Stimulated activated CD4-positive, alpha-beta T cell treated with anti-CD3 and anti-CD28 coated beads, Interleukin-4, amount 100 ng/mL, for 4 hours (primary cell): ENCODE measurements at regions not wholly inside any gene's neighbourhood (a gene's known extent, or its start where the extent isn't known, plus 50 kb on each side); places are given as distances from the start of the nearest gene placed in this dataset.
"Not testable (repeated sequence)": the region's sequence is repeated elsewhere in the genome, so short reads cannot be mapped to it uniquely, and the experiment has no call there.

ENCODE experiments used
- DNase-seq, 2 experiments: peaks; one replicate each; pipeline ENCODE4 v3.0.0-alpha.2; 2020

DNA sequence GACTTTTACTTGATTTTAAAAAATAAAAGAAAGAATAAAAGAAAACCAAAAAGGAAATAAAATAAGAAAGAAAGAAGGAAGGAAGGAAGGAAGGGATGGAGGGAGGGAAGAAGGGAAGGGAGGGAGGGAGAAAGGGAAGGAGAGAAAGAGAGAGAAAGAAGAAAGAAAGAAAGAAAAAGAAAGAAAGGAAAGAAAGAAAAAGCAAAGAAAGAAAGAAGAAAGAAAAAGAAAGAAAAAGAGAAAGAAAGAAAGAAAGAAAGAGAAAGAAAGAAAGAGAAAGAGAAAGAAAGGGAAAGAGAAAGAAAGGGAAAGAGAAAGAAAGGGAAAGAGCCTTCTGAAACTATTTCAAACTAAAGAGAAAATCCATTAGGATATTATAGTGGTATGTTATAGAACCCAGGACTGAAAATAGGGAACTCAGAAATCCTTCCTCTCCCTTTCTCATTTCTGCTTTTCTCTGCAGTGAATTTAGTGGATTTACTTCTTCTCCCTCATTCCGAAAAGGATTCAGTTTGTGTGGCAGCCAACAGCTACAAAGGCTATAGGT, 414.7 kb upstream of the CCNG1 start:
- DNase-seq: no peak

DNA sequence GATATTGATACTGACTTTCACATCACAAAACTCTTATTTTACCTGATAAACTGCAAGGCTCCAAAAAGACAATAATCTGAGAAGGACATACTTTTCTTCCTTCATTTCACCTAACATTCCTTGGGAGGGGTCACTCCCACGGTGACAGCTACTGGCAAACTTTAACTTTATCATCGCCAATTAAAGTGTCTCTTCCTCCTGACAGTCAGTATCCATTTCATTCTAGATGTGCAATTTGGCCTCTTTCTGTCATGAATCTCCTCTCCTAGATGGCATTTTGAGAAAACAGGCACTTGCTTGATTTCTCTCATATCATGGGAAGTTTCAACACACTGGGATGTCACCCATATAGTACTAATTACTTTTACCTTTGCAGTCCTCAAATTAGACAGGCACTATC, 413.5 kb upstream of the CCNG1 start:
- DNase-seq: no peak

DNA sequence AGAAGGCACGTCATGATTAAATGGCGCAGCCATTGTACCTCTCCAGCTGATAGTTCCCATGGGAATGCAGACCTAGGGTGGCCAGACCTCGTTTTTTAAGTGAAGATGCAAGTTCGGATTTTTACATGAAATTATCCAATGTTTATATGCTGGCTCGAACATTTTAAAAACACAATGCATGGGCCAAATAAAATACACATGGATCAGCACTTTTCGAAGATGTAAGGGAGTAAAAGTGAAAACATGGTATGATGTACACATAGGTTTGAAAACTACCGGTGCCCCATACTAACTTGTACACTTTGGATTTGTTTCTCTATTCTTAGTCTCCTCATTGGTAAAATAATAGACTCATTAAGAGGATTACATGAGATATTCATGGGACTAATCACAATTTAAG, 412.5 kb upstream of the CCNG1 start:
- no peak for DNase-seq

DNA sequence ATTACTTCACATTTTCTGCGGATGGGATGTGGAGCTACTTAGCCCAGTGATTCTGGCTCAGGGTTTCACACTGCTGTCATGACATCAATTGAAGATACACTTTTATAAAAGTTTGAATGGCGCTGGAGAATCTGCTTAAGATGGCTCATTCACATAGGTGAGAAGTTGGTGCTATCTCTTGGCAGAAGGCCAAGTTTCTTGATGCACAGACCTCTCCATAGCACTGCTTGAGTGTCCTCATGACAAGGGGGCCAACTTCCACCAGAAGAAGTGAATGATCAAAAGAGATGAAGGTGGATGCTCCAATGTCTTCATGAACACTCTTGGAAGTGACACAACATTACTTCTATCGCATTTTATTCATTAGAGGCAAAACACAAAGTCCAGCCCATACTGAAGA, 403.7 kb upstream of the CCNG1 start:
- DNase-seq: no peak

DNA sequence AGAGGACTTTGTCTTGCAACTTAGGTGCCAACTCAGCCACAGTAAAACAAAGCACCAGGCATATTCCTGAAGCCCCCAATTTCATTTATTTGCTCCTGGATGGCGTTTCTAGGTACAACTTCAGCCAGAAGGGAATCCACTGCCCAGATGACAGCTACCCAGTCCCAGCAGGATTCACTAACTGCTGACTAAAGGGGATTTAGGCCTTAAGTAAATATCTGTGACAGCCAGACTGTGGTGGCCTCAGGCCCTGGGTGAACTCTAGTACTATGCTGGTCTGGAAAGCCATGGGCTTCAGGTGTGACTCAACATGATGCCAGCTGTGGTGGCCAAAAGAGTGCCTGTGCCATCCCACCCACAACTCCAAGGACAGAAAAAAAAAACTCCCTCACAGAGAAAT, 396.1 kb upstream of the CCNG1 start:
- no peak for DNase-seq

DNA sequence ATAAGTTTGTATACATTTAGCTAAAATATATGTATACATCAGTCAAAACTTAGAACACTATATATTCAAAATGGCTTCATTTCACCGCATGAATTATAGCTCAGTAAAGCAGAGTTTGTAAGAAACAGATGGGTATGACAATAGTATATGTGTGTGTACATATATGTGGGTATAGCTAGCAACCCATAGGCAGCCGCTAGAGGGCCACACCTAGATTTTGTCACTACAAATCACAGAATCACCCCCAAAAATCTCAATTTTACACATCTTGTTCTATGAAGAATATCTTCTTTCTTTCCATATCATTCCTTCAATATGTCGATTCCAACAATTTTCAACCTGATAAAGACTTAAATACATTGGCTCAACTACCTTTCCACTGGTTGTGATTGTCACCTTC, 357.8 kb upstream of the CCNG1 start:
- no peak for DNase-seq

DNA sequence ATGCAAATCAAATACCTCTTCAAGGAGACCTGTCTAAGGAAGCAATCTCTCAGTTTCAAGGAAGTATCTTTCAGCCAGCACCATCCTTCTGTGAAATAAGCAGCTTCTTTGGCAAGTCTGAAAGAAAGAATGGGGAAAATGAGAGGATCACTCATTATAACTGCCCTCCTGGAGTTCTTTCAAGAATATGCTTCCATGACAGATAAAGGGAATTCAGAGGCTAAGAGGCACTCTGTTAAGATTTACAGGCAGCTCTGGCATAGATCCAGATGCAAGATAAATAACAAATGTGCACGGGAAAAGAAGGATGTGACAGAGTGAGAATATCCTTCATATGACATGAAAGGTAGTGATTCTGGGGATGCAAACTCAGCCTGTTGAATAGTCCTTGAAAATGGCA, 348.2 kb upstream of the CCNG1 start:
- no peak for DNase-seq

DNA sequence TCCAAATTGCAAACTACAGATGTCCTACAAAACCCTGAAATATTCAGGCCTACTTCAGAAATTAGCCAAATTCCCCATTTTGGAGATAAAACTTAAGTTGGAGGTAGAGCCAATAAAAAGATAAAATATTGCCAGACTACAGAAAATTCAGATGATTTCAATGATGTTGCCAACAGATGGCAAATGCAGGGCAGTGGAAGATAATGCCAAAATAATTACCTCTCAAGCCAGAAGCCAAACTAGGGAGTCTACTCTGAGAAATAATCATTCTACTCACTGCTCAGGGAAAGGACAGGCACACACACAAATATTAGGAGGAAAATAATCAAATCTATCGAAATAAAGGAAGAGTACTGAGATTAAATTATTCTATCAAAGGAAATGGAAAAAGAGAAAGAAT, 347.5 kb upstream of the CCNG1 start:
- no peak for DNase-seq

DNA sequence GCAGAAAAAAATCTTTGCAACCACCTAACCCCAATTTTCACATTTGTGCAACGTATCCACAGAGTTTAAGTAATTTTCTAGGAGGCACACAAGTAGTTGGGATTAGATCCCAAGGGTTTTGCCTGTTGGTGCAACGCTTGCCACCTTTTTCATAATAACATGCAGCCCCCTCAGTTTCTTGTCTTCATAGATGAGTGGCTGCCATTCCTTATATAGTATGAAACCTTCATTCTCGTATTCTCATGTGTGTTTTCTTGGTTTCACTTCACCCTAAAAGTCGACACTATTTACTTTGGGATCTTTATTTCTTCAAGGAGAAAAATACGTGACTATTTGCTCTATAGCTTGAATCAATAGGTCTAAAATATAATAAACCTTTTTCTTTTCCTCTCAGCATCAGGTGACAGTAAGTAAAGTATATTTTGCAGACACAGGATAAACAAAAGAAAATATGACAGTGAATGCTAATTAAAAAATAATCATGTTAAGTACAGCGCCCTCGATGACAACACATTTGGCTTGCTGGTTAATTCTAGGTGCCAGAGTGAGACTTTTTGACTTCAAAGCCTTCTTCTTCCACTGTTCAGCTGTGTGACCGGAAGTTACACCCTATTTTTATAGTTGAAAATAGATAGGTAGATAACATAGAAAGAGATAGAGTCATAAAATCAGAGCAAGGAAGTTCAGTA, 342.8 kb upstream of the CCNG1 start:
- DNase-seq: no peak

DNA sequence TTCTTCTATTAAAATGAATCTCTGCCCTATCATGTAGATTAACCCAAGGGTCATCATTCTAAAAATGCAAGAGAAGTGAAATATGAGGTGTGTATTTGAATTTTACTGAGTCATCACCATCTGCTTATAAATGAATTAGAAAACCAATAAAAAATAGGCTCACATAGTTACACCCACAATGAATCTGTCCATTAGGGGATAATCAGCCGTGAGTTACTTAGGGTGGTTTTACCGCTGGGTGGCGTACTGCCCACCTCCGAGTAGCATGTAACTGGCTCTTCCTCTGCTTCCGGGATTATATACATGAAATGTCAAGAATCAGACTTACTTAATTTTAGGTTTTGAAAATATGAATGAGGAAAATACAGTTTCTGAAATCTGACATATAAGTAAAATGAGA, 332.9 kb upstream of the CCNG1 start:
- DNase-seq: no peak

DNA sequence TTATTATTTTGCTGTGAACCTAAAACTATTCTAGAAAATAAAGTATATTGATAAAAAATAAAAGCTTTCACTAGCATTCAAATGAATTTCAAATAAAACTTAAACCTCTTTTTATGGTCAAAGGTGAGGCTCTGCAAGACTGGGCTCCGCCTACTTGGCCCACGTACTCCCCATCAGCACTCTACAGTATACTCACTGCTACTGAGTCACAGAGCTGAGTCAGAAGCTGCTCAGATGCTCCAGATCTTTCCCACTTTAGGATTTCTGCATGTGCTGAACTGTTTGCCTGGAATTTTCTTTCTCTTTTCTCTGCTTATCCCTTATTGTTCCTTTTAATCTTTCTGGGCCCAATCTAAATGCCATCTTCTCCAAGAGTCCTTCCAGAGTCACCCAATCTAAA, 331.9 kb upstream of the CCNG1 start:
- no peak for DNase-seq

DNA sequence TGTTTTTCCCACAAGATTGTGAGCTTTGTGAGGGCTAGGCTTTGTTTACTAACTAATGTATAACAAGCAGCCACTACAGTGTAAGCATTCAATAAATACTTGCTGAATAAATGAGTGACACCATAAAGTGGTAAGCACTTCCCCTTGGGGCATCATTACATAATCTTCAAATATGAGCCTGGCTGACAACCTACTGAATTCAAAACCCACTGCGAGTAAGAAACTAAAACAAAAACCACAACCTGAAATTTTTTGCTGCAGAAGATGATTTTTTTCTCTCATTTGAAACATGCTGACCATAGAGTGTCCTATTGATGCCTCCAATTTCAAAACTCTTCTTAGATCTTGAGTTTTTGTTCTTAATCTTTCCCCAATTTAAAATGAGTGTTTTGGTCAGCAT, 331.3 kb upstream of the CCNG1 start:
- no peak for DNase-seq

DNA sequence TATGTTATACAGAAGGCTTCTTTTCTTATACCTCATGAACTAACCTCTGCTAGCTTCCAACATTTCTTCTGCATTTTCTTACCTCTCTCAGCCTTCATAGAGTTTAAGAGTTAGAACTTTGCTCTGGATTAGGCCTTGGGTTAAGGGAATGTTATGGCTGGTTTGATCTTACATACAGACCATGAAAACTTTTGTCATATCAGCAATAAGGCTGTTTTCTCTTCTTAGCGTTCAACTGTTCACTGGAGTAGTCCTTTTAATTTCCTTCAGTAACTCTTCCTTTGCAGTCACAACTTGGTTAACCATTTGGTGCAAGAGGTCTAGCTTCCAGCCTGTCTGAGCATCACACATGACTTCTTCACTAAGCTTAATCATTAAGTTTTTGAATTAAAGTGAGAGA, 329.0 kb upstream of the CCNG1 start:
- DNase-seq: no peak

DNA sequence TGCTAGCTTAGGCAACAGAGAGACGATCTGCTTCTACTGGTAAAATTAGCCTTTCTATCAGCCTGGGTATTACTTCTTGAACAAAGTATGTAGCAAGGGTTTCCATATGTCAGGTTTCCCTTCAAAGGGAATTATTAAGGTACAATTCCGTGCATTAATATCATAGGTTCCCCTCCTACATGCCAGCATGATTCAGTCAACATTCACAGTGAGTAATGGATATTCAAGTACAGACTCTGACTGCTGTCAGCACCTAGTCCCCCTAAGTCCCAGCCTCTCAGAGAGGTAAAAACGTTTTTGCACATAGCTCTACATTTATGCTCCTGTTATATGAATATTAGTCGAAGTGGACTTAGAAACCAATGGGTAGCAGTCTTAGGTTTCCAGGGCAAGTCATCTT, 322.4 kb upstream of the CCNG1 start:
- DNase-seq: no peak

DNA sequence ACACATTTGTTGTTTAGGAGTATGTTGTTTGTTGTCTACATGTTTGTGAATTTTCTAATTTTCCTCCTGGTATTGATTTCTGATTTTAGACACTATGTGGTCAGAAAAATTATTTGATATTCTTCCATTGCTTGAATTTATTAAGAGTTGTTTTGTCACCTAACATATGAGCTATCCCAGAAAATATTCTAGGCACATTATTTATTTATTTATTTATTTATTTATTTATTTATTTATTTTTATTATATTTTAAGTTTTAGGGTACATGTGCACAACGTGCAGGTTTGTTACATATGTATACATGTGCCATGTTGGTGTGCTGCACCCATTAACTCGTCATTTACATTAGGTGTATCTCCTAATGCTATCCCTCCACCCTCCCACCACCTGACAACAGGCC, 320.8 kb upstream of the CCNG1 start:
- DNase-seq: not testable (repeated sequence)

DNA sequence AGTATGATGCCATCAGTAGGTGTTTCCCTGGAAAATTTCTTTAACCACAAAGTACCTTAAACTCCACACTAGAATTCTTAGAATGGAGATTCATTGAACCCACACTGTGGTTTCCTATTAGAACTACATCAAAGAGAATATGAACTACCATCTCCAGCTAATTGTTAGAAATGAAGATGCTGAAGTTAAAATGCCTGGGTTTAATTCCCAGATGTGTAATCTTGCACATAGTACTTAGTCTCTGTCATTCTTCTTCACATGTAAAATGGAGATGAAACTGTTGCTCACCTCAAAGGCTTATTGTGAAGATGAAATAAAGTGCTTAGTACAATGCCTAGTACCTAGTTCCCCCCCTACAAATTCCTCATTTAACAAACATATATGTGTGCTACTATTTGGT, 303.3 kb upstream of the CCNG1 start:
- DNase-seq: no peak

DNA sequence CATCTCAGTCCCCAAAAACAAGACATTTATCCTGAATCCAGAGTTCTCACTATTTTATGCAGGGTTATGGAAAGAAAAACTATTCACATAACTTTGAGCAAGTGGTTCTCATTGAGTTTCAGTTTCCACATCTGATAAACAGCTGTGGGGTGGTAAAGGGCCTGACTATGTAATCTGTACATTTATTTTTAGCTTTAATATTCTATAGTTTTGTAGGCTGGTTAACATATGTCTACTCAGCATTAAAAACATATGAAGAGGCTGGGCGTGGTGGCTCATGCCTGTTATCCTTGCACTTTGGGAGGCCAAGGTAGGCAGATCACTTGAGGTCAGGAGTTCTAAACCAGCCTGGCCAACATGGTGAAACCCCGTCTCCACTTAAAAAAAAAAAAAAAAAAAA, 301.5 kb upstream of the CCNG1 start:
- DNase-seq: no peak

DNA sequence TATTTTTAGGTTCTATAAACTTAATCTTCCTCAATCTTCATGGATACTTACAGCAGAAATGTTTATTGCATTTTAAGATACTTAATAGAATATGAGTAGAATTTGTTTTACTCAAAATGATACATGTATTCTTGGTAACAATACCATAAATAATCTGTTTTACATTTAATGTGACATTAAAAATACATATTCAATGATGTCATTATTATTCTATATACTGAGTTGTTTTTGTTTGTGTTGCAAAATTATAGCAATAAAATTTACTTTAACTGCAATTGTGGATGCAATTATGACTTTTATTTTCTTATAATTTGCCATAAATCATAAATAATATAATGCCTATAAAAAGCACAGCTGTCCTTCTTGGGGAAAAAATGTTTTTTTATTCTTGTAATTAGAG, 275.9 kb upstream of the CCNG1 start:
- DNase-seq: no peak

DNA sequence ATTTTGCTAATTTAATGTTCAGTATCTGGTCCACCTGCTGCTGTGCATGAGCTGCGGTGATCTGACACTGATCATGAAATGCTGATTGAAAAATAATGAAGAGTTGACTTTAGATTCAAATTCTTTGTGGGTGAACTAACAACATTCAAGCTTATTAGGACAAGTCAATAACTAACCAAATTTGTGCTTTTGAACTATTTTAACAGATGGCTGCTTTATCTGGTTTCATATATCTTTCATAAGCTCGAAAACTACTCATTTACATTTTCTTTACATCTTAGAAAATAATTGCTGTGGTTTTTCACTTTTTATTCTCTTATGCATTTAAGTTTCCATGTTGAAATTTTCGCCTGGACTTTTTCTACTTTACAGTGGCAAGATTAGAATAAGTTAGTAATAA, 274.8 kb upstream of the CCNG1 start:
- no peak for DNase-seq

DNA sequence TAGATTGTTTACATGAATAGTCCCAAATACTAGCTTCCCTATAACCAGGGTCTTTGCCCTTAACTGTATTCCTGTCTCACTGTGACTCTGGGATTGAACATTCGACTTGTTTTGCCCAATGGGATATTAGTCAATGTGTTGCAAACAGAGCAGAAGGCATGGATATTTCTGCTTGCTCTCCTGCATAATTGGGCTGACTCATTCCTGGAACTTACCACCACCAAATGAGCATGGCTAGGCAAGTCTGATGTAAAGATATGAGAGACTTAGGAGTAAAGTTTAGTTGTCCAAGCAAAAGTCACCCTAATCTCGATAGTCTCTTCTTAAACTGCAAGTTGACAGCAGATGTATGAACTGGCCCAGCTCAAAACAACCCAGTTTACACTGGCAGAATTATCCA, 273.5 kb upstream of the CCNG1 start:
- DNase-seq: no peak

DNA sequence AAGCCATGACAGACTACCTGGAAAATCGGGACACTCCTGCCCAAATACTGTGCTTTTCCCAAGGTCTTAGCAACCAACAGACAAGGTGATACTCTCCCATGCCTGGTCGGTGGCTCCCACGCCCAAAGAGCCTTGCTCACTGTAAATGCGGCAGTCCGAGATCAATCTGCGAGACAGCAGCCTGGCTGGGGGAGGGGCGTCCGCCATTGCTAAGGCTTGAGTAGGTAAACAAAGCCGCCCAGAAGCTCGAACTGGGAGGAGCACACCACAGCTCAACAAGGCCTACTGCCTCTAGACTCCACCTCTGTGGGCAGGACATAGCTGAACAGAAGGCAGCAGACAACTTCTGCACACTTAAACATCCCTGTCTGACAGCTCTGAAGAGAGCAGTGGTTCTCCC, 272.1 kb upstream of the CCNG1 start:
- DNase-seq: no peak

DNA sequence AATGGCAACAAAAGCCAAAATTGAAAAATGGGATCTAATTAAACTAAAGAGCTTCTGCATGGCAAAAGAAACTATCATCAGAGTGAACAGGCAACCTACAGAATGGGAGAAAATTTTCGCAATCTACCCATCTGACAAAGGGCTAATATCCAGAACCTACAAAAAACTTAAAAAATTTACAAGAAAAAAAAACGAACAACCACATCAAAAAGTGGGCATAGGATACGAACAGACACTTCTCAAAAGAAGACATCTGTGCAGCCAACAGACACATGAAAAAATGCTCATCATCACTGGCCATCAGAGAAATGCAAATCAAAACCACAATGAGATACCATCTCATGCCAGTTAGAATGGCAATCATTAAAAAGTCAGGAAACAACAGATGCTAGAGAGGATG, 267.2 kb upstream of the CCNG1 start:
- not testable (repeated sequence) for DNase-seq

DNA sequence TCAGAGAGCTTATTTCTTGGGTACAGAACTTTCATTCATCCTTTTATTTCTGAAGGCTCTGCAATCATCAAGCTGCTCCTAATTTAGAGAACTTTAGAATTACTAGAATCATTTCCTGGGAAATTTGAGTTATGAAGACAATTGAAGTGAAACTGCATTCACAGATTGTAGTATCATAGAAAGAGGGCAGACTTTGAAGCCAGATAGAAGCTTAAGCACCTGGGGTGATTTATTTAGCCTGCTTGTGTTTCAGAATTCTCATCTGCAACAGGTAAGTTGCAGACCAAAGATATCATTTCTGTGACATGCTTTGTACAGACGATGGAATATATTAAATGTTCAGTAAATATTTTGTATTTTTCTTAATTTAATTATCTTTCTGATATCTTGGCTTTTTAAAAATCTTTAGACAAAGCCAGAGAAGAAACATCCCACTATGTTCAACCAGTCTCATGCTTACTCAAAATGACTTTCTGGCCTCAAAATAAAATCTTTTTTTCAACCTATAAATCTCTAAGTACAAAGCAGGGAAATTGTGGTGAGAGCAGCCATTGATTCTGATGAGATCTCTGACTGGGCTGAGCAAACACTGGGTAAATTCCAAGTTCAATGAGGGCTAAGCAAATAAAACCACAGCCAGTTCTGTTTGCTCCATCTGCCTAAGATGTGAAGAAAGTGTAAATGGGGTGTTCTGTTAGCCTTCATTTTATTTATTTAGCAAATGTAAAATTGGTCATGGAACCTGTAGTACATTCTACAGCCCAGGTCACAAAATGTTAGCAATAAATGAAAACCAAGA, 264.7 kb upstream of the CCNG1 start:
- no peak for DNase-seq

DNA sequence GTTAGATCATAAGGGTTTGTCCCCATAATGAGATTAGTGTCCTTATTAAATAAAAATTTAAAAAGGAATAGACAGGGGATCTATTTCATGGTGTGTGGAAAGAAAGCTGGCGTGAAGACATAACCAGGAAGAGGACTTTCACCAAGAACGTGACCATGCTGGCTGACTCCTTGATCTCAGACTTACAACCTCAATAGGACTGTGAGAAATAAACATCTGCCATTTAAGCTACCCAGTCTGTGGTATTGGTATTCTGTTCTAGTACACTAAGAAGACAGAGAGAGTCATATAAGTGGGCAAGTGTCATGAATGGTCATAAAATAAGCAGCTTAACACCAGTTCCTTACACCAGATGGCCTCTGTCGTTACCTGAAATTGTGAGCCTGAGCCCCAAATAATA, 259.4 kb upstream of the CCNG1 start:
- no peak for DNase-seq

DNA sequence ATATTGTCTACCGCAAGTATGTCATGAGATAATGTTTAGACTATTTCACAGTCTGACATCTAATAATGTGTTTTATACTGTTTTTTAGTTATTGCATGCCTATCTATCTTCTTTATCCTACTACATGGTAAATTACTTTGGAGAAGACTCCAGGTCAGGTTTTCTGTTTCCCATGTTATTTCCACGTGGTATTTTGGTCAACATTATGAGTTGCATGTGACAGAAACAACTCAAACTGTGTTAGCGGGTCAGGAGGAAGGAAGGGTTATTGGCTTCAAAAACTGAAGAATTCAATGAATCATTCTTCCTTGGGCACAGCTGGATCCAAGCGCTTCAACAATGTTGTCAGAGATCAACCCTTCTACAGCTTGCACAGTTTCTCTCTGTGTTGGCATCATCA, 252.1 kb upstream of the CCNG1 start:
- DNase-seq: no peak
